OCI-LY7 (cell line): ENCODE measurements at regions not wholly inside any gene's neighbourhood (a gene's known extent, or its start where the extent isn't known, plus 50 kb on each side); places are given as distances from the start of the nearest gene placed in this dataset.
"Not testable (repeated sequence)": the region's sequence is repeated elsewhere in the genome, so short reads cannot be mapped to it uniquely, and the experiment has no call there.

Experiments used
- BruUV-seq: library from RNA; stranded (reverse); fragments of 400-500 nt; replicated peaks from 2 replicates; lab custom pipeline; 2021; lab: Mats Ljungman, UMichigan
- CTCF ChIA-PET: fragments of 300-600 bp; sonication (Branson Sonifier 250); formaldehyde crosslinking; loops from one replicate; lab custom pipeline; 2022; ENCODE audit warnings: antibody characterized with exemption; ENCODE audit not compliant: unreplicated experiment; lab: Charles Lee
- POLR2A ChIA-PET: fragments of 300-600 bp; sonication (Branson Sonifier 250); formaldehyde crosslinking; loops from one replicate; lab custom pipeline; 2022; ENCODE audit warnings: antibody characterized with exemption; lab: Charles Lee
- DNase-seq: peaks from one replicate; pipeline ENCODE4 v3.0.0-alpha.2; 2015; ENCODE audit warnings: low spot score
- H2AFZ ChIP-seq: fragments of 200-600 bp; sonication (generic), shearing (Covaris generic); 2 replicates; pipeline ENCODE4 v1.6.1; 2014; ENCODE audit warnings: mild to moderate bottlenecking, antibody characterized with exemption, low read length, moderate library complexity
- H3K27ac ChIP-seq: fragments of 200-600 bp; sonication (generic); 2 replicates; pipeline ENCODE4 v1.5.1; 2014; ENCODE audit warnings: mixed run types, low read depth, mild to moderate bottlenecking, moderate library complexity, low read length, inconsistent platforms; ENCODE audit not compliant: poor library complexity, severe bottlenecking
- H3K36me3 ChIP-seq: fragments of 200-600 bp; sonication (generic); 2 replicates; pipeline ENCODE4 v1.6.1; 2014; ENCODE audit warnings: mild to moderate bottlenecking, antibody characterized with exemption, low read length, moderate library complexity, mixed read lengths; ENCODE audit not compliant: insufficient read depth
- H3K4me1 ChIP-seq: fragments of 200-600 bp; sonication (generic); 2 replicates; pipeline ENCODE4 v1.5.1; 2014; ENCODE audit warnings: mild to moderate bottlenecking, low read length; ENCODE audit not compliant: insufficient read depth, poor library complexity, severe bottlenecking
- H3K4me2 ChIP-seq: fragments of 200-600 bp; sonication (generic); 2 replicates; pipeline ENCODE4 v1.6.1; 2014; ENCODE audit warnings: mild to moderate bottlenecking, low read length
- H3K4me3 ChIP-seq: fragments of 200-600 bp; sonication (generic); 2 replicates; pipeline ENCODE4 v1.5.1; 2014; ENCODE audit warnings: mild to moderate bottlenecking, low read depth, low read length; ENCODE audit not compliant: poor library complexity, severe bottlenecking
- H3K79me2 ChIP-seq: fragments of 200-600 bp; sonication (generic); 2 replicates; pipeline ENCODE4 v1.6.1; 2016; ENCODE audit warnings: low read depth, mild to moderate bottlenecking, low read length, moderate library complexity, mixed read lengths; ENCODE audit not compliant: insufficient read depth
- H3K9me2 ChIP-seq: fragments of 200-600 bp; sonication (generic); 2 replicates; pipeline ENCODE4 v1.6.1; 2016; ENCODE audit warnings: mild to moderate bottlenecking, low read length, mixed read lengths; ENCODE audit not compliant: insufficient read depth
- H3K9me3 ChIP-seq: fragments of 200-600 bp; sonication (generic); 2 replicates; pipeline ENCODE4 v1.6.1; 2014; ENCODE audit warnings: mild to moderate bottlenecking, mixed run types, low read length, mixed read lengths
- H4K20me1 ChIP-seq: fragments of 200-600 bp; sonication (generic); 2 replicates; pipeline ENCODE4 v1.6.1; 2014; ENCODE audit warnings: mild to moderate bottlenecking, antibody characterized with exemption, low read length, moderate library complexity, mixed read lengths; ENCODE audit not compliant: insufficient read depth
- EZH2phosphoT487 ChIP-seq: fragments of 200-600 bp; sonication (generic); IDR thresholded peaks from 2 replicates; pipeline ENCODE4 v1.6.1; 2018; ENCODE audit warnings: low read depth, borderline replicate concordance, mild to moderate bottlenecking, mixed run types, antibody characterized with exemption, low read length, moderate library complexity, mixed read lengths
- intact Hi-C: fragments of 100-400 bp; cut with micrococcal nuclease; formaldehyde crosslinking; loops from one replicate; pipeline ENCODE4 v1.10.0; 2022; ENCODE audit not compliant: unreplicated experiment
- TF ChIP-seq, protein P1 (sequence below): fragments of 200-600 bp; sonication (generic); conservative IDR thresholded peaks from 2 replicates; pipeline ENCODE4 v1.5.1; 2014; ENCODE audit warnings: mild to moderate bottlenecking, antibody characterized with exemption, low read length, moderate library complexity, mixed read lengths

DNA sequence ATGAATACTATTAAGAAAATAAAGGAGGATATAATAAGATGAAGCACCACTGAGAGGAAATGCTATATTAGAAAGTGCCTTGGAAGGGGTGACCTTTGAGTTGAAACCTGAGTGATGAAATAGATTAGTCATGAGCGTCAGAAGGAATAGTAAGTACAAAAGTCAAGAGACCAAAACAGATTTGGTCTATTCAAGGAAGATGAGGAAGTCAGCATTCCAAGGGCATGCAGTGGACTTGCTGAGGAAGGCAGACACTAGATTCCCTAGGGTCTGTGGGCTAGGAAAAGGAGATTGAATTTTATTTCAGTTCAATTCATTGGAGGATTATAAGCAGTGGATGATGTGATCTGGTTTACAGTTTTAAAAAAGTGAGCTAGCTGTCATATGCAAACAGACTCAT is 73.0 kb upstream of the WDFY3 start:
- Histone ChIP-seq H3K4me2 (no peak overlapping the region), H3K27ac (no peak overlapping the region), H3K4me1 (no peaks in the 10 kb centered on the region), H2AFZ (no peak overlapping the region), H4K20me1 (no peaks in the 10 kb centered on the region), H3K36me3 (no peaks in the 10 kb centered on the region), H3K4me3 (no peak overlapping the region), H3K9me3 (no peaks in the 10 kb centered on the region), H3K79me2 (no peaks in the 10 kb centered on the region), H3K9me2 (no peaks in the 10 kb centered on the region)
- ChIA-PET POLR2A (no interaction called here), CTCF (no interaction called here)
- intact Hi-C loops, result no loop called here
- TF ChIP-seq, protein P1, sequence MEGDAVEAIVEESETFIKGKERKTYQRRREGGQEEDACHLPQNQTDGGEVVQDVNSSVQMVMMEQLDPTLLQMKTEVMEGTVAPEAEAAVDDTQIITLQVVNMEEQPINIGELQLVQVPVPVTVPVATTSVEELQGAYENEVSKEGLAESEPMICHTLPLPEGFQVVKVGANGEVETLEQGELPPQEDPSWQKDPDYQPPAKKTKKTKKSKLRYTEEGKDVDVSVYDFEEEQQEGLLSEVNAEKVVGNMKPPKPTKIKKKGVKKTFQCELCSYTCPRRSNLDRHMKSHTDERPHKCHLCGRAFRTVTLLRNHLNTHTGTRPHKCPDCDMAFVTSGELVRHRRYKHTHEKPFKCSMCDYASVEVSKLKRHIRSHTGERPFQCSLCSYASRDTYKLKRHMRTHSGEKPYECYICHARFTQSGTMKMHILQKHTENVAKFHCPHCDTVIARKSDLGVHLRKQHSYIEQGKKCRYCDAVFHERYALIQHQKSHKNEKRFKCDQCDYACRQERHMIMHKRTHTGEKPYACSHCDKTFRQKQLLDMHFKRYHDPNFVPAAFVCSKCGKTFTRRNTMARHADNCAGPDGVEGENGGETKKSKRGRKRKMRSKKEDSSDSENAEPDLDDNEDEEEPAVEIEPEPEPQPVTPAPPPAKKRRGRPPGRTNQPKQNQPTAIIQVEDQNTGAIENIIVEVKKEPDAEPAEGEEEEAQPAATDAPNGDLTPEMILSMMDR, result no peak
- TF ChIP-seq EZH2phosphoT487, result no peak
- DNase-seq, result no peak
- BruUV-seq, result no TSS peak

DNA sequence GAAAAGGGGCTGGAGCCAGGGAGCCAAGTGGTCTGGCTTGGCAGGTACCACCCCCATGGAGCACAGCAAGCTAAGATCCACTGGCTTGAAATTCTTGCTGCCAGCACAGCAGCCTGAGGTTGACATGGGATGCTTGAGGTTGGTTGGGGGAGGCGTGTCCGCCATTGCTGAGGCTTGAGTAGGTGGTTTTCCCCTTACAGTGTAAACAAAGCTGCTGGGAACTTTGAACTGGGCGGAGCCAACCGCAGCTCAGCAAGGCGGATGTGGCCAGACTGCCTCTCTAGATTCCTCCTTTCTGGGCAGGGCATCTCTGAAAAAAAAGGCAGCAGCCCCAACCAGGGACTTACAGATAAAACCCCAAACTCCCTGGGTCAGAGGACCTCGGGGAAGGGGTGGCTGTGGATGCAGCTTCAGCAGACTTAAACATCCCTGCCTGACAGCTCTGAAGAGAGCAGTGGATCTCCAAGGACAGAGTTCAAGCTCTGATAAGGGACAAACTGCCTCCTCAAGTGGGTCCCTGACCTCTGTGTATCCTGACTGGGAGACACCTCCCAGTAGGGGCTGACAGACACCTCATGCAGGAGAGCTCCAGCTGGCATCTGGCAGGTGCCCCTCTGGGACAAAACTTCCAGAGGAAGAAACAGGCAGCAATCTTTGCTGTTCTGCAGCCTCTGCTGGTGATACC is 77.5 kb upstream of the WDFY3 start:
- H3K9me3 ChIP-seq, H3K4me3 ChIP-seq, POLR2A ChIA-PET, H3K79me2 ChIP-seq, H3K27ac ChIP-seq, H3K36me3 ChIP-seq, intact Hi-C loops, H2AFZ ChIP-seq, DNase-seq, H3K4me1 ChIP-seq, H4K20me1 ChIP-seq, BruUV-seq, CTCF ChIA-PET, H3K9me2 ChIP-seq, H3K4me2 ChIP-seq: not testable (repeated sequence)

DNA sequence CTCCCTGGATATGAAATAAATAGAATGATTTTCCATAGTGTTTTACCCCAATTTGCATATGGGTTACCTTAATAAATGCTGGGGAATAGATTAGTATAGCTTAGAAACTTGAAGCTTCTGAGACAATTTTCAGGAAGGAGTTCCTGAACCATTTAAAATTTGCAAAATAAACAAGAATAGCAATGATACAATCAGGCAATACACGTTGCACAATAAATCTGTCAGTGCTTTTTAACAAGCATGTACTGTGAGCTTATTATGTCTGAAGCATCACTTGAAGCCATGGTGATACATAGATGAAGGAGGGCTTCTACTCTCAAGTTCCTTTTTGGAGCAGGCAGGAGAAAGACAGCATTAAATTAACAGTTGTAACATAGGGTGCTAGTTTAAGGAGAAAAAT is 84.2 kb upstream of the WDFY3 start:
- ChIA-PET CTCF (no interaction called here), POLR2A (interaction anchor here (0.7 to 1.1 kb wide), 4 partner anchors 13 to 271 kb away, joined by 3 read pairs; no protein-coding TSS in a partner anchor)
- H3K79me2 ChIP-seq, result no peaks in the 10 kb centered on the region
- H3K4me2 ChIP-seq, result no peak overlapping the region
- H3K9me2 ChIP-seq, result no peaks in the 10 kb centered on the region
- no peak overlapping the region for H3K27ac ChIP-seq
- H4K20me1 ChIP-seq, result no peaks in the 10 kb centered on the region
- BruUV-seq, result no TSS peak
- TF ChIP-seq, protein P1, result no peak
- no peak for TF ChIP-seq EZH2phosphoT487
- no peak for DNase-seq
- H2AFZ ChIP-seq, result no peak overlapping the region
- no peaks in the 10 kb centered on the region for H3K9me3 ChIP-seq
- H3K36me3 ChIP-seq, result no peaks in the 10 kb centered on the region
- H3K4me1 ChIP-seq, result no peaks in the 10 kb centered on the region
- no peak overlapping the region for H3K4me3 ChIP-seq
- intact Hi-C loops, result no loop called here
